A673 (cell line): ENCODE measurements at regions not wholly inside any gene's neighbourhood (a gene's known extent, or its start where the extent isn't known, plus 50 kb on each side); places are given as distances from the start of the nearest gene placed in this dataset.

Source experiments
- BruUV-seq: library from RNA; stranded (reverse); fragments of 400-500 nt; replicated peaks from 2 replicates; lab custom pipeline; 2021; lab: Mats Ljungman, UMichigan
- CTCF ChIA-PET: fragments of 300-600 bp; sonication (Branson Sonifier 250); formaldehyde crosslinking; loops from one replicate; lab custom pipeline; 2022; ENCODE audit warnings: antibody characterized with exemption; lab: Charles Lee
- POLR2A ChIA-PET: fragments of 300-600 bp; sonication (Branson Sonifier 250); formaldehyde crosslinking; loops from one replicate; lab custom pipeline; 2022; ENCODE audit warnings: antibody characterized with exemption; ENCODE audit not compliant: low non-redundant PET; lab: Charles Lee
- DNase-seq: peaks from one replicate; pipeline ENCODE4 v3.0.0-alpha.2; 2015; ENCODE audit warnings: low spot score
- H3K27ac ChIP-seq: fragments of 200-600 bp; sonication (generic); 2 replicates; pipeline ENCODE4 v1.5.1; 2016; ENCODE audit warnings: mixed run types, low read depth, mild to moderate bottlenecking, mixed read lengths, antibody characterized with exemption, low read length; ENCODE audit not compliant: poor library complexity, severe bottlenecking
- H3K27me3 ChIP-seq: fragments of 200-600 bp; sonication (generic); replicated peaks from 2 replicates; pipeline ENCODE4 v1.6.1; 2017; ENCODE audit warnings: mixed run types, low read depth, mild to moderate bottlenecking, mixed read lengths, antibody characterized with exemption, low read length; ENCODE audit not compliant: insufficient read depth, poor library complexity
- H3K36me3 ChIP-seq: fragments of 200-600 bp; sonication (generic); 2 replicates; pipeline ENCODE4 v1.6.1; 2016; ENCODE audit warnings: mixed run types, mild to moderate bottlenecking, mixed read lengths, antibody characterized with exemption, low read length; ENCODE audit not compliant: insufficient read depth, poor library complexity, severe bottlenecking
- H3K4me1 ChIP-seq: fragments of 200-600 bp; sonication (generic); 2 replicates; pipeline ENCODE4 v1.6.1; 2017; ENCODE audit warnings: mixed run types, mild to moderate bottlenecking, mixed read lengths, antibody characterized with exemption, low read length; ENCODE audit not compliant: insufficient read depth, poor library complexity, severe bottlenecking
- H3K4me3 ChIP-seq: fragments of 200-600 bp; sonication (generic); 2 replicates; pipeline ENCODE4 v1.5.1; 2016; ENCODE audit warnings: low read depth, mixed run types, mild to moderate bottlenecking, mixed read lengths, low read length; ENCODE audit not compliant: poor library complexity, severe bottlenecking
- H3K9me3 ChIP-seq: fragments of 200-600 bp; sonication (generic); 2 replicates; pipeline ENCODE4 v1.6.1; 2016; ENCODE audit warnings: mixed run types, low read depth, mild to moderate bottlenecking, mixed read lengths, antibody characterized with exemption, low read length; ENCODE audit not compliant: poor library complexity, severe bottlenecking
- CTCF ChIP-seq: fragments of 300-800, 200-600 bp; sonication (generic); conservative IDR thresholded peaks from 2 replicates; pipeline ENCODE4 v1.5.1; 2017; ENCODE audit warnings: low read depth, mild to moderate bottlenecking, antibody characterized with exemption, low read length, moderate library complexity, mixed read lengths
- EZH2 ChIP-seq: fragments of 200-600 bp; sonication (generic); IDR thresholded peaks from 2 replicates; pipeline ENCODE4 v1.6.1; 2017; ENCODE audit warnings: borderline replicate concordance, low read depth, mild to moderate bottlenecking, mixed read lengths, antibody characterized with exemption, low read length; ENCODE audit not compliant: poor library complexity, severe bottlenecking
- intact Hi-C: fragments of 100-400 bp; cut with micrococcal nuclease; formaldehyde crosslinking; loops from one replicate; pipeline ENCODE4 v1.10.0; 2022; ENCODE audit not compliant: unreplicated experiment

DNA sequence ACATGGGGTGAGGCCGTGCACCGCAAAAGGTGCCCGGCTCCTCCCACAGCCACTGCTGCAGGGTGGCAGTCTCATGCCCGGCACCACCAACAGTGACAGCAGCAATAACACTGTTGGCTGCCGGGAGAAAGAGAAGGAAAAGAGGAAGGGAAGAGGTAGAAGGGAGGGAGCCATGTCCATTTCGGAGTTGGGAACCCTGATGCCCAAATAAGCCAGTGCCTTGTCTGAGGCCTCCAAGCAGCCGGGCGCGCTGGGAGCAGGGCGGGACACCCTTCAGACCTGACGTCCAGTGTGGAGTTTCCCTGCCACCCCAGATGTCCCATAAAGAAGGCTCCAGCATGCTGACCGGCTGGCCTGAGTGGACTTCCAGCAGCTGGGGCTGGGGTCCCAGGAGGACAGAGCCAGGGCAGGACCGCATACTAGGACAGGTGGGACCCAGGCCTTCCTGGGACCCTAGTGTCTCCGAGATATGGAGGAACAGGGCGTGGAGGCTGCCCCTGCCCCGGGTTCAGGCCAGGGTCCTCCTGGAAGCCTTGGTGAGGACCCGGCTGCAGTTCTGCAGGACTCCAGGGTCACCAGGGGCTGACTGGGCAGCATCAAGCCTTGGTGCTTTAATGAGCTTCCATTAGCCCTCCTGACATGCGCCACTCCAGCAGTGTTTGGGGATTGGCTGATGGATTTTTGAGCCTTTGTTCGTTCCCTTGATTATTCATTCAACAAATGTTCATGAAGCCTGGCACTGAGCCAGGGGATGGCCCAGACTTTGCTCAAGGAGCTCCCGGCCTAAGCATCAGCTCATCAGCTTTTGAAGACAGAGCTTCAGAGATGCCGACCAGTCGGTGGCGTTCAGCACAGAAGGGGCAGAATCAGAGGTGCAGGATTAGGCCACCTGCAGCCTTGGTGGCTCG lies 223.6 kb upstream of the CIBAR2 start:
- H3K36me3 ChIP-seq: no peaks in the 10 kb centered on the region
- peak; percentile 63 for DNase-seq
- intact Hi-C loops: no loop called here
- CTCF ChIA-PET: no interaction called here
- no peaks in the 10 kb centered on the region for H3K9me3 ChIP-seq
- H3K4me3 ChIP-seq: no peak overlapping the region
- peaks cover 27% of the 10 kb centered on the region for H3K4me1 ChIP-seq
- BruUV-seq: no TSS peak
- TF ChIP-seq EZH2 (no peak), CTCF (no peak)
- POLR2A ChIA-PET: no interaction called here
- peak overlapping the region; percentile 27 for H3K27ac ChIP-seq
- H3K27me3 ChIP-seq: no peaks in the 10 kb centered on the region

DNA sequence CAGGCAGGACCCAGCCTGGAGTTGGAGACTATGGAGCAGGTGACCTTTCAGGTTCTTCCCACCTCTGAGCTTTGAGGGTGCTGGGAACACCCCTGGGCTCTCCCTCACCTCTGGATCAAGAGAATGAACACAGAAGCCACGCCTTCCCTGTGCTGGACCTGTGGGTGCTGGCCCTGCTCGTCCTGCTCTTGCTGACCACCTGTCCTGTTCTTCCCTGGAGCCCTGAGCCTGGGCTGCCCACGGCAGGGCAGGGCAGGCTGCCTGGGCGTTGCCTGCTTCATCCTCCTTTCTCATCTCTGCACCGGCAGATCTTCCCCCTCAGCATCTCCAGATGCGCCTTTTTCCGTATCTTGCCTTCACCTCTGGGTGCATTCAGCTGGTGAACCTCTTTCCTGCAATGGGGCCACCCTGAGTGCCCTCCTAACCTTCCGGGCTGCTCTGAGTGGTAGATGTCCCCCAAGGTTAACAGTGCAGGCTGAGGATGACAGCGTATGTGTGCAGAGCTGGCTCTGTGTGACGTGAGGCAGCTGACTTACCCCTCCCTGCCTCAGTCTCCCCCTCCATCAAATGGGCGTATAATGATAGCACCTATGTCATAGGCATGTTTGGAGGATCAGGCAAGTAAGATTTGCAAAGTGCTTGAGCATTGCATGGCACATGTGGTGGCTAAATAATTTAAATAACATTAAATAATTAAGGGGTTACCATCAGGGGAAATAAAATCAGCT lies 225.8 kb upstream of the CIBAR2 start:
- POLR2A ChIA-PET: no interaction called here
- intact Hi-C loops: no loop called here
- TF ChIP-seq CTCF (no peak), EZH2 (no peak)
- H3K27ac ChIP-seq: no peak overlapping the region
- H3K4me3 ChIP-seq: no peak overlapping the region
- no peaks in the 10 kb centered on the region for H3K9me3 ChIP-seq
- no peaks in the 10 kb centered on the region for H3K27me3 ChIP-seq
- CTCF ChIA-PET: no interaction called here
- no peak for DNase-seq
- BruUV-seq: no TSS peak
- H3K36me3 ChIP-seq: no peaks in the 10 kb centered on the region
- peaks cover 26% of the 10 kb centered on the region for H3K4me1 ChIP-seq

DNA sequence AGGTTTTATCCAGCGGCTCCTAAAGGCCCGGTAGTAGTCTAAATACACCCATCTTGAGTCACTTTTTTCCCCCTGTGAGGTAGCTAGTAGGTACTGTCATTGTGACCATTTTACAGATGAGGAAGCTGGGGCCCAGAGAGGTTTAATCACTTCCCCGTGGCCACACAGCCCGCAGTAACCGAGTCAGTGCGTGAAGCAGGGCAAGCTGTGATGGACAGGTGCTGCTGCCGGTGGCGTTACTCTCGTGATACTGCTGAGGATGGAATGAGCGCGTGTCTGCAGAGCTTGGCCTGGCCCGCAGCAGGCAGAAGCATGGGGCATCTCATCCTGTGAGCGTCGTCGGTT lies 226.3 kb upstream of the CIBAR2 start:
- Histone ChIP-seq H3K36me3 (no peaks in the 10 kb centered on the region), H3K9me3 (no peaks in the 10 kb centered on the region), H3K27ac (no peak overlapping the region), H3K4me1 (peaks cover 26% of the 10 kb centered on the region), H3K27me3 (no peaks in the 10 kb centered on the region), H3K4me3 (no peak overlapping the region)
- no peak for TF ChIP-seq CTCF
- TF ChIP-seq EZH2: no peak
- intact Hi-C loops: no loop called here
- POLR2A ChIA-PET: no interaction called here
- BruUV-seq: no TSS peak
- CTCF ChIA-PET: no interaction called here
- DNase-seq: no peak
